OCI-LY1 (cell line): ENCODE measurements at regions not wholly inside any gene's neighbourhood (a gene's known extent, or its start where the extent isn't known, plus 50 kb on each side); places are given as distances from the start of the nearest gene placed in this dataset.

Experiments used
- H2AFZ ChIP-seq: fragments of 200-600 bp; sonication (generic), shearing (Covaris generic); 2 replicates; pipeline ENCODE4 v1.6.0; 2014; ENCODE audit warnings: antibody characterized with exemption, mild to moderate bottlenecking, low read length
- H3F3A ChIP-seq: fragments of 200-600 bp; sonication (generic), shearing (Covaris generic); 2 replicates; pipeline ENCODE4 v1.6.0; 2014; ENCODE audit warnings: mild to moderate bottlenecking, antibody characterized with exemption, low read length, moderate library complexity; ENCODE audit not compliant: insufficient read depth
- H3K27ac ChIP-seq: fragments of 200-600 bp; sonication (generic); 2 replicates; pipeline ENCODE4 v1.5.1; 2014; ENCODE audit warnings: low read length, mixed run types, mild to moderate bottlenecking, low read depth; ENCODE audit not compliant: poor library complexity, severe bottlenecking
- H3K27me3 ChIP-seq: fragments of 200-600 bp; sonication (generic); 2 replicates; pipeline ENCODE4 v1.6.0; 2014; ENCODE audit warnings: antibody characterized with exemption, mild to moderate bottlenecking, low read length, moderate library complexity; ENCODE audit not compliant: insufficient read depth
- H3K36me3 ChIP-seq: fragments of 200-600 bp; sonication (generic); 2 replicates; pipeline ENCODE4 v1.6.1; 2014; ENCODE audit warnings: mild to moderate bottlenecking, antibody characterized with exemption, low read length, moderate library complexity, mixed read lengths; ENCODE audit not compliant: insufficient read depth
- H3K4me1 ChIP-seq: fragments of 200-600 bp; sonication (generic); 2 replicates; pipeline ENCODE4 v1.5.1; 2014; ENCODE audit warnings: mild to moderate bottlenecking, low read length, moderate library complexity; ENCODE audit not compliant: insufficient read depth, severe bottlenecking
- H3K4me2 ChIP-seq: fragments of 200-600 bp; sonication (generic), shearing (Covaris generic); 2 replicates; pipeline ENCODE4 v1.6.1; 2014; ENCODE audit warnings: low read length
- H3K4me3 ChIP-seq: fragments of 200-600 bp; sonication (generic); 2 replicates; pipeline ENCODE4 v1.5.1; 2014; ENCODE audit warnings: low read length, low read depth, mild to moderate bottlenecking, mixed read lengths; ENCODE audit not compliant: poor library complexity, severe bottlenecking
- H3K79me2 ChIP-seq: fragments of 200-600 bp; shearing (Covaris generic); 2 replicates; pipeline ENCODE4 v1.6.1; 2016; ENCODE audit warnings: mixed run types, low read length, mixed read lengths; ENCODE audit not compliant: insufficient read depth
- H3K9ac ChIP-seq: fragments of 200-600 bp; sonication (generic), shearing (Covaris generic); 2 replicates; pipeline ENCODE4 v1.6.1; 2014; ENCODE audit warnings: mild to moderate bottlenecking, low read length, mixed read lengths
- H3K9me2 ChIP-seq: fragments of 200-600 bp; sonication (generic), shearing (Covaris generic); 2 replicates; pipeline ENCODE4 v1.6.1; 2014; ENCODE audit warnings: low read depth, mild to moderate bottlenecking, low read length, mixed read lengths
- H3K9me3 ChIP-seq: fragments of 200-600 bp; shearing (Covaris generic); 2 replicates; pipeline ENCODE4 v1.6.1; 2014; ENCODE audit warnings: low read length, mixed read lengths
- H4K20me1 ChIP-seq: fragments of 200-600 bp; sonication (generic), shearing (Covaris generic); 2 replicates; pipeline ENCODE4 v1.6.0; 2016; ENCODE audit warnings: mild to moderate bottlenecking, low read length; ENCODE audit not compliant: insufficient read depth
- EZH2 ChIP-seq: fragments of 200-600 bp; sonication (generic), shearing (Covaris generic); IDR thresholded peaks from 2 replicates; pipeline ENCODE4 v1.8.0; 2017; ENCODE audit warnings: borderline replicate concordance, mixed run types, mild to moderate bottlenecking, antibody characterized with exemption, low read length, moderate library complexity, mixed read lengths
- TF ChIP-seq, protein P1 (sequence below): fragments of 200-600 bp; sonication (generic), shearing (Covaris generic); IDR thresholded peaks from 2 replicates; pipeline ENCODE4 v1.5.1; 2017; ENCODE audit warnings: mild to moderate bottlenecking, antibody characterized with exemption, low read length, moderate library complexity, mixed read lengths

DNA sequence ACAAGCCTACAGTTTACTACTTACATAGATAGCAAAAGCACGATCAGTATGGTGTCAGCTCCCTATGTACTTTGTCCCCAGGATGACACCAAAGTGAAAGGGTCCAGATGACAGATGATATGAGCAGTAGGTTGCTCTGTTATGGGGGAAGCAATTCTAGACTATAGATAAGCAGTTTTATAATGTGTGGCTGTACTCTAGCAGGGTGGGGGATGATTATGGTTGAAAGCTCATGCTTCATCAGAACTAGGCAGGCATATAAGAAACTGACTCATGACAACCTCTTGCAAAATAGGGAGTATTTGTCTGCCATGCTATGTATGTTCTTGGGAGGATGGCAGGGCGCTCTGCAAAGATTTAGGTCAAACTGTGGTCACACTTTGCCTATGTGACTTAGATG, 158.2 kb upstream of the ZBED5 start:
- no peak overlapping the region for H3K27ac ChIP-seq
- no peak overlapping the region for H2AFZ ChIP-seq
- no peaks in the 10 kb centered on the region for H3K27me3 ChIP-seq
- no peaks in the 10 kb centered on the region for H3K9me2 ChIP-seq
- no peaks in the 10 kb centered on the region for H3K9me3 ChIP-seq
- no peaks in the 10 kb centered on the region for H3K4me1 ChIP-seq
- no peak overlapping the region for H3K9ac ChIP-seq
- H3K79me2 ChIP-seq, result no peaks in the 10 kb centered on the region
- no peak overlapping the region for H3K4me3 ChIP-seq
- no peaks in the 10 kb centered on the region for H3K36me3 ChIP-seq
- no peaks in the 10 kb centered on the region for H3F3A ChIP-seq
- H3K4me2 ChIP-seq, result no peak overlapping the region
- H4K20me1 ChIP-seq, result no peaks in the 10 kb centered on the region
- TF ChIP-seq EZH2, result no peak
- TF ChIP-seq, protein P1, sequence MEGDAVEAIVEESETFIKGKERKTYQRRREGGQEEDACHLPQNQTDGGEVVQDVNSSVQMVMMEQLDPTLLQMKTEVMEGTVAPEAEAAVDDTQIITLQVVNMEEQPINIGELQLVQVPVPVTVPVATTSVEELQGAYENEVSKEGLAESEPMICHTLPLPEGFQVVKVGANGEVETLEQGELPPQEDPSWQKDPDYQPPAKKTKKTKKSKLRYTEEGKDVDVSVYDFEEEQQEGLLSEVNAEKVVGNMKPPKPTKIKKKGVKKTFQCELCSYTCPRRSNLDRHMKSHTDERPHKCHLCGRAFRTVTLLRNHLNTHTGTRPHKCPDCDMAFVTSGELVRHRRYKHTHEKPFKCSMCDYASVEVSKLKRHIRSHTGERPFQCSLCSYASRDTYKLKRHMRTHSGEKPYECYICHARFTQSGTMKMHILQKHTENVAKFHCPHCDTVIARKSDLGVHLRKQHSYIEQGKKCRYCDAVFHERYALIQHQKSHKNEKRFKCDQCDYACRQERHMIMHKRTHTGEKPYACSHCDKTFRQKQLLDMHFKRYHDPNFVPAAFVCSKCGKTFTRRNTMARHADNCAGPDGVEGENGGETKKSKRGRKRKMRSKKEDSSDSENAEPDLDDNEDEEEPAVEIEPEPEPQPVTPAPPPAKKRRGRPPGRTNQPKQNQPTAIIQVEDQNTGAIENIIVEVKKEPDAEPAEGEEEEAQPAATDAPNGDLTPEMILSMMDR, result no peak

DNA sequence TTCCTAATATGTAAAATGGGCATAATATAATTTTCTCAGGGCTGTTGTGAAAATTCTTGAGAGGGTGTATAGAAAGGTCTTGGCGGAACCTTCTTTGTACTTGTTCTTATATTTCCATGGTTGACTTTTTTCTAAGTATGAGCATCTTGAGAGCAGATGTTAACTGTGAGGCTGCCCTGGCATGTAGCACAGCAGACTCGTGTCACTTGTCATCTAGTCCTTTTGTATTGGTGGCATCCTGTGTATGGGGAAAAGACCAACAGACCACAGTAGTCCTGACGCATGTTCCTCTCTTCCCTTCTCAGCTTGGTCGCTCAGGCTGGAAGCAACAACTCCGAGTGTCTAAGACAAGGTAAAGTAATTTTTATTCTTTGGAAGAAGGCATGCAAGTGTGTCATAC, 153.8 kb upstream of the ZBED5 start:
- no peaks in the 10 kb centered on the region for H3K27me3 ChIP-seq
- TF ChIP-seq EZH2, result no peak
- TF ChIP-seq, protein P1, result no peak
- no peaks in the 10 kb centered on the region for H3K36me3 ChIP-seq
- no peaks in the 10 kb centered on the region for H3F3A ChIP-seq
- H3K9me3 ChIP-seq, result no peaks in the 10 kb centered on the region
- no peaks in the 10 kb centered on the region for H3K9me2 ChIP-seq
- no peaks in the 10 kb centered on the region for H4K20me1 ChIP-seq
- H3K79me2 ChIP-seq, result no peaks in the 10 kb centered on the region
- H3K4me3 ChIP-seq, result no peak overlapping the region
- H3K4me2 ChIP-seq, result no peak overlapping the region
- no peaks in the 10 kb centered on the region for H3K4me1 ChIP-seq
- H3K9ac ChIP-seq, result no peak overlapping the region
- H2AFZ ChIP-seq, result no peak overlapping the region
- H3K27ac ChIP-seq, result no peak overlapping the region

DNA sequence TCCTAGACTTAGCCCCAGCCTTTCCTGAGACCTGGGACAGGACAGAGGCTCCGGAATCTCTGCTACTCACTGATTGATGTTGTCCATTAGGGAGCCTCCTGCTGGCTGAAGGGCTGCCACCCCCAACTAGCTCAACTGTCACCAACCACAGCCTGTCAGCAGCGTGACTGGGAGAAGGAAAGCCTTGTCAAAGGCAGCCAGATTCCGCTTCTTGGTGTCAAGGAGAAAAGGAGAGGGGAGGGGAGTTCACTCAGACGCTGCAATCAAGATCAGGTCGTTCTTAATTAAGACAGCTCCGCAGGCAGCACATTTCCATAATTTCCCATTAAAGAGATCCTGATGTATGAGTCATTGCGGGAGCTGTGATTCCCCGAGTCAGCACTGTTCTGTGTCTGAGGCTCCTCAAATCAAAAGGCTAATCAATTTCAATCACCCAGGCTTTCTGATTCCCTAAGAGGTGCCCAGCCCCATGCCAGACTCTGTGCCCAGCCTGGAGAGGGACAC, 152.8 kb upstream of the ZBED5 start:
- no peak overlapping the region for H3K27ac ChIP-seq
- no peak overlapping the region for H2AFZ ChIP-seq
- no peak overlapping the region for H3K4me2 ChIP-seq
- no peak overlapping the region for H3K4me3 ChIP-seq
- H3K79me2 ChIP-seq, result no peaks in the 10 kb centered on the region
- no peaks in the 10 kb centered on the region for H3K4me1 ChIP-seq
- no peaks in the 10 kb centered on the region for H4K20me1 ChIP-seq
- no peak for TF ChIP-seq EZH2
- TF ChIP-seq, protein P1, result no peak
- no peak overlapping the region for H3K9ac ChIP-seq
- no peaks in the 10 kb centered on the region for H3K9me2 ChIP-seq
- H3K27me3 ChIP-seq, result no peaks in the 10 kb centered on the region
- no peaks in the 10 kb centered on the region for H3K36me3 ChIP-seq
- no peaks in the 10 kb centered on the region for H3F3A ChIP-seq
- no peaks in the 10 kb centered on the region for H3K9me3 ChIP-seq
